K562 (cell line): ENCODE measurements at regions not wholly inside any gene's neighbourhood (a gene's known extent, or its start where the extent isn't known, plus 50 kb on each side); places are given as distances from the start of the nearest gene placed in this dataset.

ENCODE experiments used
- ATAC-seq: fragments of 200-7000 bp; cut with Tn5 transposase; 3 replicates; pipeline ENCODE4 v1.9.1; 2020; ENCODE audit warnings: moderate library complexity
- BruUV-seq: library from RNA; stranded (reverse); fragments of 400-500 nt; replicated peaks from 2 replicates; lab custom pipeline; 2021; lab: Mats Ljungman, UMichigan
- CTCF ChIA-PET: fragments of 300-600 bp; formaldehyde crosslinking; extraction: SDS; loops from one replicate; lab custom pipeline; 2021; ENCODE audit warnings: low intra/inter-chr PET ratio; lab: Yijun Ruan, JAX
- POLR2A ChIA-PET: fragments of 300-600, 350-650 bp; sonication (Branson Sonifier 250); formaldehyde crosslinking; extraction: SDS; loops from one replicate; lab custom pipeline; 2021; ENCODE audit warnings: antibody characterized with exemption, inconsistent platforms; lab: Yijun Ruan, JAX
- DNase-seq, 4 experiments: peaks; one replicate each; pipeline versions ENCODE4 v3.0.0 to v3.0.0-alpha.2; 2011 to 2018; ENCODE audit warnings: low spot score in 3 of 4, mixed read lengths in 3 of 4; ENCODE audit errors: extremely low read depth in 1 of 4
- FAIRE-seq: peaks from 2 replicates; lab custom pipeline; 2011; peaks lifted over from hg19 to GRCh38; lab: Jason Lieb, UNC
- H2AFZ ChIP-seq: 2 replicates; pipeline ENCODE4 v1.6.0; 2011; ENCODE audit warnings: low read depth, low read length, control low read depth, inconsistent platforms
- H3K27ac ChIP-seq: fragments of 200-600 bp; 3 replicates; pipeline ENCODE4 v1.8.0; 2011; ENCODE audit warnings: low read depth, mild to moderate bottlenecking, control low read depth, inconsistent platforms, low read length, moderate library complexity, mixed read lengths; ENCODE audit errors: extremely low read depth
- H3K27me3 ChIP-seq, 2 experiments: fragments of 300-600 bp in 1 of 2; 2 replicates in 1 of 2; 3 replicates in 1 of 2; pipeline versions ENCODE4 v1.6.0 to v1.8.0; 2011; ENCODE audit warnings: inconsistent platforms in 2 of 2, low read length in 2 of 2, mild to moderate bottlenecking in 1 of 2, mixed read lengths in 1 of 2, moderate library complexity in 1 of 2; ENCODE audit not compliant: control insufficient read depth in 2 of 2, insufficient read depth in 2 of 2
- H3K36me3 ChIP-seq: fragments of 300-600 bp; 3 replicates; pipeline ENCODE4 v1.8.0; 2011; ENCODE audit warnings: mild to moderate bottlenecking, low read length, inconsistent platforms; ENCODE audit not compliant: control insufficient read depth, insufficient read depth
- H3K4me1 ChIP-seq, 2 experiments: fragments of 200-600 bp in 1 of 2; replicated peaks in 1 of 2; 2 replicates in 1 of 2; 3 replicates in 1 of 2; pipeline versions ENCODE4 v1.5.1 to v1.8.0; 2011; ENCODE audit warnings: inconsistent platforms in 2 of 2, low read length in 2 of 2, mild to moderate bottlenecking in 1 of 2, mixed read lengths in 1 of 2, moderate library complexity in 1 of 2; ENCODE audit not compliant: control insufficient read depth in 2 of 2, insufficient read depth in 2 of 2
- H3K4me2 ChIP-seq: 2 replicates; pipeline ENCODE4 v1.6.1; 2011; ENCODE audit warnings: low read length, control low read depth, inconsistent platforms, mixed read lengths; ENCODE audit not compliant: insufficient read depth
- H3K4me3 ChIP-seq: fragments of 200-600 bp; sonication (generic), shearing (Covaris generic); 2 replicates; pipeline ENCODE4 v1.5.1; 2016; ENCODE audit warnings: control low read depth, inconsistent platforms
- H3K79me2 ChIP-seq: fragments of 200-600 bp; 3 replicates; pipeline ENCODE4 v1.8.0; 2011; ENCODE audit warnings: low read length, inconsistent platforms; ENCODE audit not compliant: control insufficient read depth, insufficient read depth
- H3K9ac ChIP-seq, 2 experiments: 2 replicates each; pipeline versions ENCODE4 v1.6.0 to v1.6.1; 2011; ENCODE audit warnings: low read depth in 2 of 2, low read length in 2 of 2, control low read depth in 1 of 2, inconsistent platforms in 1 of 2, mild to moderate bottlenecking in 1 of 2, mixed read lengths in 1 of 2; ENCODE audit not compliant: insufficient read depth in 1 of 2
- H3K9me1 ChIP-seq: one replicate; pipeline ENCODE4 v1.6.0; 2011; ENCODE audit warnings: inconsistent platforms, mild to moderate bottlenecking, low read length, moderate library complexity; ENCODE audit not compliant: control insufficient read depth, insufficient read depth
- H3K9me3 ChIP-seq: replicated peaks from 2 replicates; pipeline ENCODE4 v1.5.1; 2011; ENCODE audit warnings: low read depth, low read length, inconsistent platforms; ENCODE audit not compliant: control insufficient read depth, insufficient read depth
- H4K20me1 ChIP-seq: replicated peaks from 2 replicates; pipeline ENCODE4 v1.6.1; 2011; ENCODE audit warnings: low read length, inconsistent platforms, mixed read lengths; ENCODE audit not compliant: control insufficient read depth, insufficient read depth
- ARID1B ChIP-seq: fragments of 450-650 bp; IDR thresholded peaks from 2 replicates; pipeline ENCODE4 v1.6.1; 2016; ENCODE audit warnings: antibody characterized with exemption, mild to moderate bottlenecking, inconsistent platforms
- BRD9 ChIP-seq: fragments of 450-650 bp; IDR thresholded peaks from 2 replicates; pipeline ENCODE4 v1.6.1; 2018; ENCODE audit warnings: low read depth; ENCODE audit not compliant: partially characterized antibody
- C11orf30 ChIP-seq: fragments of 450-650 bp; IDR thresholded peaks from 2 replicates; pipeline ENCODE4 v1.6.1; 2016; ENCODE audit warnings: low read depth, mild to moderate bottlenecking
- MIER1 ChIP-seq: fragments of 450-650 bp; IDR thresholded peaks from 2 replicates; pipeline ENCODE4 v1.6.1; 2016; ENCODE audit warnings: antibody characterized with exemption, mild to moderate bottlenecking, low read depth
- PYGO2 ChIP-seq: fragments of 450-650 bp; IDR thresholded peaks from 2 replicates; pipeline ENCODE4 v1.6.1; 2016; ENCODE audit warnings: mild to moderate bottlenecking, missing genetic modification characterization, moderate library complexity, missing compliant biosample characterization
- RBM34 ChIP-seq: fragments of 200-400 bp; formaldehyde crosslinking; IDR thresholded peaks from 2 replicates; pipeline ENCODE4 v1.6.1; 2018; ENCODE audit warnings: low read length, borderline replicate concordance; ENCODE audit not compliant: insufficient read depth
- SP2 ChIP-seq: IDR thresholded peaks from 2 replicates; pipeline ENCODE4 v1.6.1; 2011; ENCODE audit warnings: mild to moderate bottlenecking, low read depth, low read length, moderate library complexity; ENCODE audit not compliant: poor library complexity, severe bottlenecking; ENCODE audit errors: extremely low read depth
- TCF7 ChIP-seq: sonication (generic); IDR thresholded peaks from 2 replicates; pipeline ENCODE4 v1.6.1; 2016; ENCODE audit warnings: antibody characterized with exemption, borderline replicate concordance
- ZC3H11A ChIP-seq: IDR thresholded peaks from 2 replicates; pipeline ENCODE4 v1.6.1; 2012; ENCODE audit warnings: low read depth, low read length, improper control_type of control experiment
- ZFP1 ChIP-seq: fragments of 450-650 bp; formaldehyde crosslinking; IDR thresholded peaks from 2 replicates; pipeline ENCODE4 v1.4.0; 2020; ENCODE audit warnings: mild to moderate bottlenecking, mixed read lengths
- ZNF717 ChIP-seq: fragments of 250-450 bp; sonication (Bioruptor Pico); IDR thresholded peaks from 2 replicates; pipeline ENCODE4 v1.5.0; 2021
- WGBS: fragments of 100-300 bp; shearing (Covaris generic); methylation state at CpG from one replicate; pipeline ENCODE4 v1.1.6; 2016; ENCODE audit warnings: low coverage, mixed read lengths; ENCODE audit not compliant: insufficient coverage; ENCODE audit errors: missing lambda C conversion rate; 5-methylcytosine and 5-hydroxymethylcytosine counted together
- in situ Hi-C: fragments of 300-500 bp; cut with MboI; formaldehyde crosslinking; loops from 4 replicates; pipeline ENCODE4 v1.15.0; 2018; ENCODE audit warnings: inconsistent platforms, mixed read lengths
- intact Hi-C: fragments of 100-400 bp; cut with micrococcal nuclease; formaldehyde crosslinking; loops from 2 replicates; pipeline ENCODE4 v1.14.2; 2022
- TF ChIP-seq, protein P1 (sequence below): sonication (generic); formaldehyde crosslinking; IDR thresholded peaks from 2 replicates; pipeline ENCODE4 v1.8.0; 2022; ENCODE audit warnings: mild to moderate bottlenecking, missing genetic modification reagents
- TF ChIP-seq, protein P2 (sequence below), 2 experiments: fragments of 200-800 bp in 1 of 2; sonication (Bioruptor generic) in 1 of 2; sonication (generic) in 1 of 2; formaldehyde crosslinking in 1 of 2; IDR thresholded peaks in 1 of 2; conservative IDR thresholded peaks in 1 of 2; 2 replicates each; pipeline versions ENCODE4 v1.5.0 to v1.6.1; 2016 to 2020; ENCODE audit warnings: missing compliant biosample characterization in 1 of 2, missing genetic modification characterization in 1 of 2, missing genetic modification reagents in 1 of 2
- TF ChIP-seq, protein P3 (sequence below): fragments of 450-650 bp; formaldehyde crosslinking; IDR thresholded peaks from 2 replicates; pipeline ENCODE4 v1.4.0; 2022; ENCODE audit warnings: missing genetic modification characterization
- TF ChIP-seq, protein P4 (sequence below): sonication (generic); formaldehyde crosslinking; IDR thresholded peaks from 2 replicates; pipeline ENCODE4 v1.8.0; 2023; ENCODE audit warnings: mild to moderate bottlenecking, missing genetic modification reagents
- TF ChIP-seq, protein P5 (sequence below): fragments of 250-450 bp; sonication (Bioruptor Pico); IDR thresholded peaks from 2 replicates; pipeline ENCODE4 v1.5.0; 2022; ENCODE audit warnings: mild to moderate bottlenecking

DNA sequence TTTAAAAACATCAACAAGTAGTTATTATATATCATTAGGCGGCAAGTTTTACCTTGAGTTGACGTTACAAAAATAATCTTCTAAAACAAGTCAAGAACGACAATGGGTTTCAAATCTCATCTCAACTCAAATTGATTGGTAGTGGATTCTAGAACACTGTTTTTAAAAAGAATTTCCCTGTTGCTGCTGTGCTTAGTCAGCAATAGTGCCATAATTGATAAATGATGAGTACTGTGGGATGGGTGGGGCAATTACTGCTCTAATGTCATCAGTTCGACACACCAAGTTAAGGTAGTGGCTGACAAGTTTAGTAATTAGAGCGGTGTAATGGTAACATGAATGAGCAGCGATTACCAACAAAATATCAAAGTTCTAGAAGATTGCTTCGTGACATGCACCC is 73.4 kb upstream of the HTR1B start:
- FAIRE-seq (no peak), DNase-seq (no peak), ATAC-seq (no peak)
- POLR2A ChIA-PET: no interaction called here
- Histone ChIP-seq H3K9me3 (peaks cover 3% of the 10 kb centered on the region; the same call in 1 of the 2 replicates), H3K4me2 (no peak overlapping the region), H3K27me3 (no peaks in the 10 kb centered on the region), H3K4me1 (no peaks in the 10 kb centered on the region), H2AFZ (no peak overlapping the region), H3K9ac (no peak overlapping the region), H3K79me2 (no peaks in the 10 kb centered on the region), H3K4me3 (no peak overlapping the region), H3K9me1 (no peaks in the 10 kb centered on the region), H3K36me3 (no peaks in the 10 kb centered on the region), H3K27ac (no peak overlapping the region), H4K20me1 (no peaks in the 10 kb centered on the region)
- no TSS peak for BruUV-seq
- in situ Hi-C loops: no loop called here
- CTCF ChIA-PET: no interaction called here
- WGBS: 7% methylated on average over 7 of the region's 7 CpGs
- intact Hi-C loops: no loop called here
- TF ChIP-seq ZNF717 (CRISPR knock-in tag) (no peak), PYGO2 (tag) (no peak), MIER1 (no peak), SP2 (no peak), ARID1B (no peak), BRD9 (no peak), ZC3H11A (no peak), TCF7 (no peak), RBM34 (no peak), ZFP1 (no peak), C11orf30 (no peak)
- TF ChIP-seq, protein P1, sequence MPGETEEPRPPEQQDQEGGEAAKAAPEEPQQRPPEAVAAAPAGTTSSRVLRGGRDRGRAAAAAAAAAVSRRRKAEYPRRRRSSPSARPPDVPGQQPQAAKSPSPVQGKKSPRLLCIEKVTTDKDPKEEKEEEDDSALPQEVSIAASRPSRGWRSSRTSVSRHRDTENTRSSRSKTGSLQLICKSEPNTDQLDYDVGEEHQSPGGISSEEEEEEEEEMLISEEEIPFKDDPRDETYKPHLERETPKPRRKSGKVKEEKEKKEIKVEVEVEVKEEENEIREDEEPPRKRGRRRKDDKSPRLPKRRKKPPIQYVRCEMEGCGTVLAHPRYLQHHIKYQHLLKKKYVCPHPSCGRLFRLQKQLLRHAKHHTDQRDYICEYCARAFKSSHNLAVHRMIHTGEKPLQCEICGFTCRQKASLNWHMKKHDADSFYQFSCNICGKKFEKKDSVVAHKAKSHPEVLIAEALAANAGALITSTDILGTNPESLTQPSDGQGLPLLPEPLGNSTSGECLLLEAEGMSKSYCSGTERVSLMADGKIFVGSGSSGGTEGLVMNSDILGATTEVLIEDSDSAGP (CRISPR knock-in tag): no peak
- TF ChIP-seq, protein P2, sequence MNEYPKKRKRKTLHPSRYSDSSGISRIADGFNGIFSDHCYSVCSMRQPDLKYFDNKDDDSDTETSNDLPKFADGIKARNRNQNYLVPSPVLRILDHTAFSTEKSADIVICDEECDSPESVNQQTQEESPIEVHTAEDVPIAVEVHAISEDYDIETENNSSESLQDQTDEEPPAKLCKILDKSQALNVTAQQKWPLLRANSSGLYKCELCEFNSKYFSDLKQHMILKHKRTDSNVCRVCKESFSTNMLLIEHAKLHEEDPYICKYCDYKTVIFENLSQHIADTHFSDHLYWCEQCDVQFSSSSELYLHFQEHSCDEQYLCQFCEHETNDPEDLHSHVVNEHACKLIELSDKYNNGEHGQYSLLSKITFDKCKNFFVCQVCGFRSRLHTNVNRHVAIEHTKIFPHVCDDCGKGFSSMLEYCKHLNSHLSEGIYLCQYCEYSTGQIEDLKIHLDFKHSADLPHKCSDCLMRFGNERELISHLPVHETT (CRISPR knock-in tag; conservative IDR thresholded peaks at IDR 0.05 in 1 of 2, IDR thresholded peaks at IDR 0.05 in 1 of 2): no peak
- TF ChIP-seq, protein P3, sequence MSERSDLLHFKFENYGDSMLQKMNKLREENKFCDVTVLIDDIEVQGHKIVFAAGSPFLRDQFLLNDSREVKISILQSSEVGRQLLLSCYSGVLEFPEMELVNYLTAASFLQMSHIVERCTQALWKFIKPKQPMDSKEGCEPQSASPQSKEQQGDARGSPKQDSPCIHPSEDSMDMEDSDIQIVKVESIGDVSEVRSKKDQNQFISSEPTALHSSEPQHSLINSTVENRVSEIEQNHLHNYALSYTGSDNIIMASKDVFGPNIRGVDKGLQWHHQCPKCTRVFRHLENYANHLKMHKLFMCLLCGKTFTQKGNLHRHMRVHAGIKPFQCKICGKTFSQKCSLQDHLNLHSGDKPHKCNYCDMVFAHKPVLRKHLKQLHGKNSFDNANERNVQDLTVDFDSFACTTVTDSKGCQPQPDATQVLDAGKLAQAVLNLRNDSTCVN (CRISPR knock-in tag): no peak
- TF ChIP-seq, protein P4, sequence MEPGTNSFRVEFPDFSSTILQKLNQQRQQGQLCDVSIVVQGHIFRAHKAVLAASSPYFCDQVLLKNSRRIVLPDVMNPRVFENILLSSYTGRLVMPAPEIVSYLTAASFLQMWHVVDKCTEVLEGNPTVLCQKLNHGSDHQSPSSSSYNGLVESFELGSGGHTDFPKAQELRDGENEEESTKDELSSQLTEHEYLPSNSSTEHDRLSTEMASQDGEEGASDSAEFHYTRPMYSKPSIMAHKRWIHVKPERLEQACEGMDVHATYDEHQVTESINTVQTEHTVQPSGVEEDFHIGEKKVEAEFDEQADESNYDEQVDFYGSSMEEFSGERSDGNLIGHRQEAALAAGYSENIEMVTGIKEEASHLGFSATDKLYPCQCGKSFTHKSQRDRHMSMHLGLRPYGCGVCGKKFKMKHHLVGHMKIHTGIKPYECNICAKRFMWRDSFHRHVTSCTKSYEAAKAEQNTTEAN (CRISPR knock-in tag): no peak
- TF ChIP-seq, protein P5, sequence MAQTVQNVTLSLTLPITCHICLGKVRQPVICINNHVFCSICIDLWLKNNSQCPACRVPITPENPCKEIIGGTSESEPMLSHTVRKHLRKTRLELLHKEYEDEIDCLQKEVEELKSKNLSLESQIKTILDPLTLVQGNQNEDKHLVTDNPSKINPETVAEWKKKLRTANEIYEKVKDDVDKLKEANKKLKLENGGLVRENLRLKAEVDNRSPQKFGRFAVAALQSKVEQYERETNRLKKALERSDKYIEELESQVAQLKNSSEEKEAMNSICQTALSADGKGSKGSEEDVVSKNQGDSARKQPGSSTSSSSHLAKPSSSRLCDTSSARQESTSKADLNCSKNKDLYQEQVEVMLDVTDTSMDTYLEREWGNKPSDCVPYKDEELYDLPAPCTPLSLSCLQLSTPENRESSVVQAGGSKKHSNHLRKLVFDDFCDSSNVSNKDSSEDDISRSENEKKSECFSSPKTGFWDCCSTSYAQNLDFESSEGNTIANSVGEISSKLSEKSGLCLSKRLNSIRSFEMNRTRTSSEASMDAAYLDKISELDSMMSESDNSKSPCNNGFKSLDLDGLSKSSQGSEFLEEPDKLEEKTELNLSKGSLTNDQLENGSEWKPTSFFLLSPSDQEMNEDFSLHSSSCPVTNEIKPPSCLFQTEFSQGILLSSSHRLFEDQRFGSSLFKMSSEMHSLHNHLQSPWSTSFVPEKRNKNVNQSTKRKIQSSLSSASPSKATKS (CRISPR knock-in tag): no peak
